ENCODE measurements at regions not wholly inside any gene's neighbourhood (a gene's known extent, or its start where the extent isn't known, plus 50 kb on each side); places are given as distances from the start of the nearest gene placed in this dataset.

DNA sequence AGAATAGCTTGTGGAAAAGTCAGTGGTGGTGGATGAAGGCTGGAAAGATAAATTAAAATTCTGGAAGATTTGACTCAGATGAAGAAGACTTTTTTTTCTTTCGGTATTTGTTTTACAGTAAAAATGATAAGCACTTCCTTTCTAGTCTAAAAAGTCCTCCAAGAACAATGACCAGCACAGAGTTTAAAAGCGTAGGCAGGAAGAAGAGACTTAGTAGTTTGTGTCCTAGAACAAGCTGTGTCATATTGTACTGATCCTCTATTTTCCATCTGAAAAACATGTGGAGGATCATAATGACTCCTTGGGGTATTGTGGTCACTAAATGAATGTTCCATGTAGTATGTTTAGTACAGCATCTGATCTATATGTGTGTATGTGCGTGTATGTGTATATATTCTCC is 132.4 kb upstream of the FSHR start:
- Mint-ChIP-seq H3K9me3 (no peaks in the 10 kb centered on the region), H3K36me3 (ENCODE audit: insufficient read depth in 1 of 3, low read depth in 3 of 3) (no peaks in the 10 kb centered on the region), H3K4me1 (peaks cover 18 to 23% of the 10 kb centered on the region in 2 experiments), H3K27ac (no peak overlapping the region), H3K4me3 (no peak overlapping the region), H3K27me3 (ENCODE audit: low read depth) (no peaks in the 10 kb centered on the region)
- Histone ChIP-seq H2BK12ac (ENCODE audit: insufficient read length, low read depth, low read length) (no peak overlapping the region), H2AFZ (ENCODE audit: low read length) (no peak overlapping the region), H3K27ac (ENCODE audit: insufficient read length, low read depth, low read length) (no peak overlapping the region), H3K79me2 (ENCODE audit: insufficient read depth, low read length) (no peaks in the 10 kb centered on the region), H2BK120ac (ENCODE audit: low read depth, low read length, poor library complexity, severe bottlenecking) (no peak overlapping the region), H3K27me3 (ENCODE audit: insufficient read depth, low read length) (no peaks in the 10 kb centered on the region), H4K91ac (ENCODE audit: insufficient read length, low read depth, low read length) (no peak overlapping the region), H3K14ac (ENCODE audit: insufficient read depth, low read length) (no peak overlapping the region), H3K23me2 (ENCODE audit: insufficient read length, low read depth, low read length, poor library complexity, severe bottlenecking) (no peaks in the 10 kb centered on the region), H3K56ac (ENCODE audit: insufficient read length, low read depth, low read length) (no peak overlapping the region), H2BK20ac (ENCODE audit: low read depth, low read length, poor library complexity, severe bottlenecking) (no peak overlapping the region), H3K4me2 (ENCODE audit: insufficient read depth, insufficient read length, low read length) (no peak overlapping the region), H3K79me1 (ENCODE audit: insufficient read depth, low read depth, low read length, poor library complexity, severe bottlenecking) (no peaks in the 10 kb centered on the region), H3K4ac (ENCODE audit: low read depth, low read length) (no peak overlapping the region), H3K23ac (ENCODE audit: insufficient read length, low read depth, low read length) (no peak overlapping the region), H2BK15ac (ENCODE audit: low read depth, low read length) (no peak overlapping the region), H4K5ac (ENCODE audit: insufficient read length, low read depth, low read length) (no peak overlapping the region), H2AK5ac (ENCODE audit: insufficient read length, low read length) (no peak overlapping the region), H3K18ac (ENCODE audit: insufficient read length, low read depth, low read length) (no peak overlapping the region), H3K9ac (ENCODE audit: extremely low read depth, insufficient read length, low read length) (no peak overlapping the region), H3T11ph (ENCODE audit: low read length) (no peak overlapping the region), H4K20me1 (ENCODE audit: control insufficient read depth, insufficient read depth, insufficient read length) (no peaks in the 10 kb centered on the region), H3K4me1 (ENCODE audit: insufficient read depth, low read length) (no peaks in the 10 kb centered on the region), H2BK5ac (ENCODE audit: insufficient read length, low read length) (no peak overlapping the region), H3K9me3 (ENCODE audit: control insufficient read depth, low read depth, low read length) (no peaks in the 10 kb centered on the region), H4K8ac (replicated peaks; ENCODE audit: insufficient read length, low read depth, low read length) (no peak overlapping the region)
- TF ChIP-seq, protein P1, sequence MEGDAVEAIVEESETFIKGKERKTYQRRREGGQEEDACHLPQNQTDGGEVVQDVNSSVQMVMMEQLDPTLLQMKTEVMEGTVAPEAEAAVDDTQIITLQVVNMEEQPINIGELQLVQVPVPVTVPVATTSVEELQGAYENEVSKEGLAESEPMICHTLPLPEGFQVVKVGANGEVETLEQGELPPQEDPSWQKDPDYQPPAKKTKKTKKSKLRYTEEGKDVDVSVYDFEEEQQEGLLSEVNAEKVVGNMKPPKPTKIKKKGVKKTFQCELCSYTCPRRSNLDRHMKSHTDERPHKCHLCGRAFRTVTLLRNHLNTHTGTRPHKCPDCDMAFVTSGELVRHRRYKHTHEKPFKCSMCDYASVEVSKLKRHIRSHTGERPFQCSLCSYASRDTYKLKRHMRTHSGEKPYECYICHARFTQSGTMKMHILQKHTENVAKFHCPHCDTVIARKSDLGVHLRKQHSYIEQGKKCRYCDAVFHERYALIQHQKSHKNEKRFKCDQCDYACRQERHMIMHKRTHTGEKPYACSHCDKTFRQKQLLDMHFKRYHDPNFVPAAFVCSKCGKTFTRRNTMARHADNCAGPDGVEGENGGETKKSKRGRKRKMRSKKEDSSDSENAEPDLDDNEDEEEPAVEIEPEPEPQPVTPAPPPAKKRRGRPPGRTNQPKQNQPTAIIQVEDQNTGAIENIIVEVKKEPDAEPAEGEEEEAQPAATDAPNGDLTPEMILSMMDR (conservative IDR thresholded peaks at IDR 0.05), result no peak
- no CpG with 5 or more reads among the region's 3 CpGs for WGBS (ENCODE audit: extremely low coverage, insufficient read length, low lambda C conversion rate)
- DNase-seq, result no peak
